Fibroblast of the conjunctiva (primary cell): ENCODE measurements at regions not wholly inside any gene's neighbourhood (a gene's known extent, or its start where the extent isn't known, plus 50 kb on each side); places are given as distances from the start of the nearest gene placed in this dataset.
A peak's percentile ranks its signal among the peaks of the same experiment; 100 is the strongest.
"Not testable (repeated sequence)": the region's sequence is repeated elsewhere in the genome, so short reads cannot be mapped to it uniquely, and the experiment has no call there.

Experiments
- DNase-seq: peaks from one replicate; pipeline ENCODE4 v3.0.0-alpha.2; 2010; ENCODE audit warnings: low read depth

DNA sequence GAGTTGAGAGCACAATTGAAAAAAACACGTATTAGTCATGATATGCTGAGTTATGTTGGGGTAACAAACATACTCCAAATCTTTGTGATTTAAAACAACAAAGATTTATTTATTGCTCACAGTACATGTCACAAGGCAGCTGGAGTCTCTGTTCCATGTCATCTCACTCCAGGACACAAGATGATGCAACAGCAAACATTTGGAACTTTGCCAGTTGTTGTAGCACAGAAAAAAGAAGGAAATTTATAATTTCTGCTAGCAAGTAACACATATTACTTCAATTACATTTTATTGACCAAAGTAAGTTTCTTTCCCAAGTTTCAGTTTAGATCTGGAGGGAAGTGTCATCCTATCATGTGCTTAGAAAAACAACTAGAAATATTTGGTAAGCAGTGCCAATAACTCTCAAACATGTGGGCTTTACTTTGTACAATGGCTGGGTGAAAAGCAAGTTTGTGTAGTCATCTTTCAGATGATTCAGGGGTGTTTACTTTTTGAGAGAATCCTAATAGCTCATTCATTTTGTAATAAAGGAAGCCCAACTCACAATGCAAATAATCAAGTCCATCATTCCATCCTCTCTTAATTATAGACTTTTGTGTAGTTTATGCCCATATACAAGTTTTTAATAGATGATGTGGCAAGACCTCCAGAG is 452.3 kb downstream of the ZIC3 start:
- DNase-seq: no peak

DNA sequence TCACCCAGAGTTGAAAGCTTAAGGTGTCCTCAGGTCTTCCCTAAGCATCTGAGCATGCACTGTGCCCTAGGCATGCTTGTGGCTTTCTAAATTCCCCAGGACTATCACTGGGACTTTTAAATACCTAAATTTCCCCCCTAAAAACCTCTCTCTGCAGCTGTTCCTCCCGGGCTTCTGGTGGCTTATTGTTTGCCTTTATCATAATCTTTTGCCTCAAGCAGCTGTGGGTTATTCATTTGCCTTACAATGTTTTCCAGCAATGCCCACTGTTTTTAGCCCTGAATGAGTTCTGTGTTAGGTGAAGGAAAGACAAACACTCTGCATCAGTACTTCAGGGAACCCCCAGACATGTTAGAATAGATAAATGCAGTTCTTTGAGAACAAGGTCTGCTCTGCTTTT is 455.0 kb downstream of the ZIC3 start:
- no peak for DNase-seq

DNA sequence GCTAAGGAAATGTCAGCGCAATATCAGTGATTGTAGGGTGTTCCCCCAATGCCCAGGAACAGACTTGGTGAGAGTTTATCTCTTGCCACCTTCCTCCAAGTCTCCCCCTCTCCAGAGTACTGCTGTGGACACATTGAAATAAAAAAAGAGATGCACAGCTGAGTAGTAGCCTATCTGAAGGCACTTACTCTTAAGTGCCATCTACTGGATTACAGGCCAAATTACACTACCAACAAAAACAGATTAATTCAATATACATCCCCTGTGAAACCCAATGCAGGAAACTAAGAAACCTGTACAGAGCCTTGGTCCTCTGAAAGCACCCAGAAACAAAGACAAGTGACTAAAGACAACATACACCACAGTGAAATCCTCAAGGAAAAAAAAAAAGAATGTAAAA is 460.3 kb downstream of the ZIC3 start:
- no peak for DNase-seq

DNA sequence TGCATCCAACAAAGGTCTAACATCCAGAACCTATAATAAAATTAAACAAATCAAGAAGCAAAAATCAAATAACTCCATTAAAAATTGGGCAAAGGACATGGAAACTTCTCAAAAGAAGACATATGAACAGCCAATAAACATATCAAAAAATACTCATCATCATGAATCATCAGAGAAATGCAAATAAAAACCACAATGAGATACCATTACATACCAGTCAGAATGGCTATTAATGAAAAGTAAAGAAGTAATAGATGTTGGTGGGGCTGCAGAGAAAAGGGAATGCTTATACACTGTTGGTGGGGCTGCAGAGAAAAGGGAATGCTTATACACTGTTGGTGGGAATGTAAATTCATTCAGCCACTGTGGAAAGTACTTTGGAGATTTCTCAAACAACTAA is 465.8 kb downstream of the ZIC3 start:
- no peak for DNase-seq

DNA sequence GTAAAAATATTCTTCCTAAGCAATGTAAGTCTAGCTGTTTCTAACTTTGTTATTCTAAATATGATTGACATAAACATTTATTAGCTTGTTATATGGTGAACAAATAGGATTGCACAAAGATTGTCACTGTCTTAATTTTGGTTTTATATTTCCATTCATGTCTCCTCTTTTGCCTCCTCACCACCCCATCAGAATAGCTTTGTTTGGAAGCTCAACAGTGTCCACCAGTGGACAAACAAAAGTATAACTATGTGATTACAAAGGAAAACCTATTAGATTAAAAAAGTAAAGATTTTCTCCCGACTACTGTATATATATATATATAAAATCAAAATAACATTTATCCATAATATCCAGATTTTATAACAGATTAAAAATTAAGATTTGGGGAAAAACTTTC is 468.2 kb downstream of the ZIC3 start:
- DNase-seq: no peak

DNA sequence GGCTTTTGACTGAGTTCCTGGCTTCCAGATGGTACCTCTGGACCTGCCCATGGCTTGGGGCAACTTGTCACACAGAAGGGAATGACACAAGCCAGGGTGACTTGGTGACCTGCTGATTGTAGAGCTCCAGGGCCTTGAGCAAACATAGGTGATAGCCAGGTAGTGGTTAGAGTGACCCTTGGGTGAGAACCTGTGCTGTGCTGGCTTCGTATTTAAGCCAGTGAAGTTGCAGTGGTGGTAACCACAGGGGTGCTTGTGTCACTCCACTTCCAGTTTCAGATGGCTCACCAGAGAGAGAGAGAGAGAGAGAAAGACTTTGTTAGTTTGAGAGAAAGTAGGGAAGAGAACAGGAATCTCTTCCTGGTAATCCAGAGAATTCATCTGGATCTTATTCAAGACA is 471.6 kb downstream of the ZIC3 start:
- DNase-seq: no peak

DNA sequence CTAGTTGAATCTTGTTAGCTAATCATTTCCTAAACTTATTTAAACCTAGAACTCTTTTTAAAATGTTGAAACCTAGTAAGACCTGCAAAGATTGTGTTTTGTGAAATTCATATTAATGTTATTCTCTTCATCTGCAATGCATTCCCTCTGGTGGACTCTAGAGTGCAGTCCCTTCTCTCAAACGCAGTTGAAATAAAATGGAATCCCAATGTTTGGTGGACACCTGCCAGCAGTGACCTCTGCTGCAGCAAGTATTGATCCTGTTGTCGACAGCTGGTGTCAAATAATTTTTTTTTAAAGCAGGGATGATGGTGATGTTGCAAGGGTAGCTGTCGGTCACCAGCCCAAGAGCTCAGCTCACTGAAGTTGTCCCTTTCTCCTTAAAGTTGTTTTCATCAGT is 492.0 kb downstream of the ZIC3 start:
- DNase-seq: no peak

DNA sequence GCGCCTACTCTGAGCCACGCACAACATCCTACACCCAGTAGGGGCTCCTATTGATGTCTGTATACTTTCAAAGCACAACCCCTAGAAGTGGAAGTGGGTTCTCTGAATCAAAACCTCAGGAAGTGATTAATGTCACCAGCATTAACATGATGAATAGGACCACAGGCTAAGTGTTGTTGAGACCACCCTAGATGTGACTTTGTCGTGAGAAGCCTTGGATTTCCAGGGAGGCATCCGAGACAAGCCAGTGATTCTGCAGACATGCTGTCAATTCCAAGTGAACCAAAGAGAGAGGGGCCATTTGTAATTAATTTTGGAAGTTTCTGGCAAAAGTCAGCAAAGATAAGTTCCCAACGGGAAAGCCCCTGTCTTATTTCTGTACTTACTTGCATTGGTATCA is 493.0 kb downstream of the ZIC3 start:
- no peak for DNase-seq

DNA sequence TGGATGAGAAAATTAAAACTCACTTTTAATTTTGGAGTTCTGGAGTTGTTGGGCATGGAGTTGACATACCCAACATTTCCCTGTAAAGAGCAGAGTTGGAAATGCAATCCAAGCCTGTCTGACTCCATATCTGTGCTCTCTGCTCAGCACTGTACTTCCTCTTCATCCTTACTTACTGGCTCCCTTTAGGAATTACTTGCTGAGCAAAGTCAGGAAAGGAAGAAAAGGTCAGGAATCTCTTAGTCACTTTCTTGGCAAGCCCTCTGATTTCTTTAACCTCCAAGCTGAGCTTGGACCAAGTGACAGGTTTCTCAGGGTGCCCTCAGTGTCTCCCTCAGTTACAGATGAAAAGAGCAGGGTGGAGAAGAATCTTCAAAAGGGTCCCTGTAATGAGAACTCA is 501.5 kb downstream of the ZIC3 start:
- DNase-seq: no peak

DNA sequence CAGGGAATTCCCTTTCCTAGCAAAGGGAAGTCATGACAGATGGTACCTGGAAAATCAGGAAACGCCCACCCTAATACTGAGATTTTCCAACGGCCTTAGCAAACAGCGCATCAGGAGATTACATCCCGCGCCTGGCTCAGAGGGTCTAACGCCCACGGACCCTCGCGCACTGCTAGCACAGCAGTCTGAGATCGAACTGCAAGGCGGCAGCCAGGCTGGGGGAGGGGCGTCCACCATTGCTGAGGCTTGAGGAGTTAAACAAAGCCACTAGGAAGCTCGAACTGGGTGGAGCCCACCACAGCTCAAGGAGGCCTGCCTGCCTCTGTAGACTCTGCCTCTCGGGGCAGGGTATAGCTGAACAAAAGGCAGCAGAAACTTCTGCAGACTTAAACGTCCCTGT is 507.7 kb downstream of the ZIC3 start:
- no peak for DNase-seq

DNA sequence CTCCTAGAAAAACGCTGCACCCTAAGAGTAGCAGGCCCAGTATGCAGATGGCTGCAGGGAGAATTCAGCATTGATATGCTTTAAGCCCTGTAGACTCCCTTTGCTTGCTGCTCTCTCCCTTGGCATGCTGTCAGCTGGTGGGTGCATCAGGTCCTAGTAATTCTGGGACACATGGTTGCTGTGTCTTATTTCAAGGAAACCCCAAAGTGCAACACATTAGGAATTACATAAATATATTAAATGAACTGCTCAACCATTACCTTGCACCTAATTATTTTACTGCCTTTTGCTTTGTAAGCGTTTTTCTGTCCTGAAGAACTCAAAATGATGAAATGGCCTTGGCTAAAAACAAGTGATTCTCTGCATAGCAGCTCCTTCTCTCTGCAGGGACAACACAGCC is 516.3 kb downstream of the ZIC3 start:
- no peak for DNase-seq

DNA sequence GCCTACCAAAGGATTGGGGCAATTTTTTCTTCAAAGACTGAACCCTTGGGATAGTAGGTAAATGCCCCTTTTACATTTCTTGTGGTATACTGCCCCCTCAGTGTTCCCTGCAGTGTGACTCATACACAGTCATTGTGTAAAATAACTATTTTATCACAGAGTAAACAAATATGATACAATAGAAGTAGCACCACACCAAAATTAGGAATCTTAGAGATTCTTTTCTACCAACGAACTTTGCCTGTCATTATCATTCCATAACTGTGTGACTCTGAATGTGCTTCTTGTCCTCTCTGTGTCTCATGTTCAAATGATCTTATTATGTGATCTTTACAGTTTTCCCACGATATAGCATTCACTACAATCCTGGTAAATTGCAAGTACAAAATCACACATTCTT is 517.0 kb downstream of the ZIC3 start:
- no peak for DNase-seq

DNA sequence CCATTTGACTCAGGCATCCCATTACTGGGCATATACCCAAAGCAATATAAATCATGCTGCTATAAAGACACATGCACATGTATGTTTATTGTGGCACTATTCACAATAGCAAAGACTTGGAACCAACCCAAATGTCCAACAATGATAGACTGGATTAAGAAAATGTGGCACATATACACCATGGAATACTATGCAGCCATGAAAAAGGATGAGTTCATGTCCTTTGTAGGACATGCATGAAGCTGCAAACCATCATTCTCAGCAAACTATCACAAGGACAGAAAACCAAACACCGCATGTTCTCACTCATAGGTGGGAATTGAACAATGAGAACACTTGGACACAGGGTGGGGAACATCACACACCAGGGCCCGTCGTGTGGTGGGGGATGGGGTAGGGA is 545.0 kb downstream of the ZIC3 start:
- DNase-seq: not testable (repeated sequence)

DNA sequence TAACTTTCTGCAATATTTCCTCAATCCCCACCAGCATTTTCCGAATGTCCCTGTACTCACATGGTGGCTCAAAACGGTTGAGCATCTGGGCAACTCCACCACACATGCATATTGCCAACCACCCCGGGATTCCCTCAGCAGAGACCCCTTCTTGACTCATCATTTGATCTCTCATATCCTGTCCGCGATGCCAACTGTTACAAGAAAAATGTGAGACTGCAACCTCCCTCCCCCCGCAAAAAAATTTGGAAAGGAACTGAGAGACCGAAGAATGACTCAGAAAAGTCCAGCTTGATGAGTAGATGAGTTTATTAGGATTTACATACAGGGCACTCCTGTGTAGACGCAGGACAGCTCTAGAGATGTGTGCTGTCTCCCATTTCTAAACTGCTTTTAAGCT is 561.4 kb downstream of the ZIC3 start:
- no peak for DNase-seq

DNA sequence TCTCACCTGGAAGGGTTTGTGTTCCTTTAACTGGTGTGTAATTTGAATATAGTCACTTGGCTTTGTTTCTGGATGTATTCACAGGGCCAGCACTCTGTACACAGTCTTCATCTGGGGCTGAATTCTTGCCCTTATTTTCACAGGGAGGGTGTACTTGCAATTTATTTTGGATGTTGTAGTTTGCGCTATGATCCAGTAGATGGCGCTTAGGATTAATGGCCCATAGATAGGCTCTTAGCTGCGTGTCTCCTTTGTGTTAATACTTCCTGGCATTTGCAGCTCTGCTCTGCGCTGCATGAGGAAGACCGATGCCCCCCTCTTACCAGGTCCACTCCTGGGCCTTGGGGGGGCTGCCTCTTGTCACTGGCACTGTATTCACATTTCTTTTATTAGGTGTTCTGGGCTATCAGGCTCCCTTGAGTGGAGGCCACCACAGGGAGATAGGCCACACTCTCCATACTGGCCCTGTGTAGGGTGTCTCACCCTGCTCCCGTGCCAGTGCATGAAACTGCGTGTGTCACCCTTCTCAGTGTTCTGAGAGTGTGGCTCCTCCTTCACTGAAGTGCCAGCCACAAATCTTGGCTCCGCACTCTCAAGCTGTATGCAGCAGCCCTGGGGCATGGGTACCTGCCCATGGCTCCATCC is 562.2 kb downstream of the ZIC3 start:
- peak; percentile 3 for DNase-seq

DNA sequence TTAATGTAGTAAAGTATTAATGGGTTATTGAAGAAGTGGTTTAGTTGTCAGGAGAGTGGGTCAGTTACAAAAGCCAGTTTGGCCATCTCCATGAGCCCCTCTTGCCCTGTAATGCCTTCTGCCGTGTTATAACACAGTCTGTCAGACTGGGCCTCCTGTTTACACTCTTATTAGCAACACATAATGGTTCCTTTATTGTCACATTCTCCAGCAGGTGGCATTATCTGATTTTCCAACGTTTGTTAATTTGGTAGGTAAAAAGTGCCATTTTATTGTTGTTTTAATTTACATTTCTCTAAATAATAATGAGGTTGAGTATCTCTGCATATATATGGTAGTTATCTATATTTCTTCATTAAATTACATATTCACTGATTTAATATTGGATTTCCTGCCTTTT is 560.8 kb downstream of the FGF13 start:
- no peak for DNase-seq

DNA sequence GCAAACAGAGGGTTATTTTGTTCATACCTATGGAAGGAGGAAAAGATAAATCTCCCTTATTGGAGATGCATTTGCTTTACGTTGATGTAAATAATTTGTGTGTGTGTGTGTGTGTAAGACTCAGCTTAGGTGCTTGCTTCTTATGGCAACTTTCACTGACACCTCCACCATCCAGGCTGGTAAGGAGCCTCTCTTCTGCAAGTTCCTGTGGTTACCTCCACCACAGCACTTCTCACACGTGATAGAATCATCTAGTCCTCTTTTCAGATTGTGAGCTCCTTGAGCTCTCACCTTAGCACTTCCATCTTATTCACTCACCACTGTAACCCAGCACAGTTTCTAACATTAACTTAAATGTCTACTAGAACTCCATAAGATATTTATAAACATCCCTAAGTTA is 553.7 kb downstream of the FGF13 start:
- DNase-seq: no peak

DNA sequence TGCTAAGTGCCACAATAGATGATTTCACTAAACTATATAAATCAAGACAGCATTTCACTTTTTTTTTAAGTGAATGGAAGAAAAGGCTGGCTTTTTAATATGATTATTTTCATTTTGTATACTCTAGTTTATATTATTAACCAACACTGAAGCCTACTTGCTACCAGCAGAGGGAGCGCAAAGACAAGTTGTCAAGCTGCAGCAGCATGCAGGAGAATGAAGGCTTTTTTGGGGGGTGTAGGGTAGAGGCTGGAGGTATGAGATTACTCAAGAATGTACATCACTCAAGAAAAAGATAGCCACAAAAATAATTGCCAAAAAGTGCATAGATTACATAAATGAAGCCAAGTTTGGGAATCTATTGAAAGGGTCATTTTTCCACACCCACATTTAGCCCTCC is 519.5 kb downstream of the FGF13 start:
- no peak for DNase-seq

DNA sequence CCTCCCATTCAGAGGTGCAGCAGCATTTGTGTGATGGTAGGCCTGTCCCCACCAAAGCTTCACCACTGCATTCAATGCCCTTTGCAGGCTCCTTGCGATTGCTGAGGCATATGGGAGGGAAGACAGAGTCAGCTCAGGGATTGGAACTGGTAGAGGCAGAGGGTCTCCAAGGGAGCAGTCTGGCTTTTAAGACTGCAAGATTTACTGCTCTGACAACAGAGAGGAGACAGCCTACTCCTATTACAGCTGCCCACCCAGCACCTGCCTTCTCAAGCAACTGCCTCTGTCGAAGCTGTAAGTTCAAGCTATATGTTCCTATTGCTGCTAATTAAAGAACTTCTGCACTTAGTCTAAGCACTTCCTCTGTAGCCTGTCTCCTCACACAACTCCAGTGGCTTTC is 481.8 kb downstream of the FGF13 start:
- no peak for DNase-seq

DNA sequence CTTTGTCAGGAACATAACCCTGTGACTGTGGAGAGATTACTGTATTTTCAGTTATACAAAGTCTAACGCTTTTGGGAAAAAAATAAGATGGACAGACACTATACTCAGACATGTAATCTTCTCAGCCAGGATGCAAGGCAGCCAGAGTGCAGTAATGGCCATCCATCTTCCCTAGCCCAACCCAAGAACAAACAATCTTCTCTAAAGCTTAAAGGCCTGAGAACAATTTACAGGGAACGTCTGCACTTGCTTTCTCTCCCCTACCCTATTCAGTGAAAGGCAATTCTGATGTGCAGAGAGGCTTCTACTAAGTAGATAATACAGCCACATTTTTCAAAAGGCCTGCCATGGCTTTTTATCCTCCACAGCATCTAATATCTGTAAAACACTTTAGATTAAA is 471.3 kb downstream of the FGF13 start:
- DNase-seq: no peak

DNA sequence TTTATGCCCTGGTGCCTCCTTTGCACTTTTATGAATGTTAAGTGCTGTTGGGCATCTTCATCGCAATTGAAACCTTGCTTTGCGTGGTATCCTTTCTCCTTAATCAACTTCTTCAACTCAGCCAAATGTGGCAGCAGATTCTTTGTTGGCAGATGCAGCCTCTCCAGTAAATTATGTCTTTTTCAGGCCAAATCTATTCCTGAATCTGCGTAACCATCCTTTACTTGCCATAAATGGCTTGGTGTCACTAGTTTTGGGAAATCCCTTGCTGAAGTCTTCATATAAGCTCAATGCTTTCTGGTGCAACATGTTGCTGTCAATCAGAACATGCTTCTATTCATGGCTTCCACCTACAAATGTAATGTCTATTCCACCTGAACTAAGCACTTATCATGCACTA is 457.5 kb downstream of the FGF13 start:
- no peak for DNase-seq

DNA sequence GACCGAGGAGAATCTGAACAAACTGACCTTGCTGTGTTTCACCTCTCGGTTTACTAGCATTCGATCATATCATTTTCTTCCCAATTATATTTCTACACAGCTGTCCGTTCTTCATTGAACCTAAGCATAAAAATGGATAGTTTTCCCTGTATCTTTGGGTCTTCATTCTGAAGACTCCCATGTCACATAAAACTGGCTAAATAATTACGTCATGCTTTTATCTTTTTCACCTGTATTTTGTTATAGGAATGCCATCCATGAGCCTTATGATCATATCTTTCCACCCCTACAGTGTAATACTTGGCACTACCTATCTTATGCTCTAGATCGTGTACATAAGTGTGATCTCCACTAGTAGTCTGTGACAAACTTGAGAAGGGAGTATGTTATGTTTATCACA is 456.1 kb downstream of the FGF13 start:
- no peak for DNase-seq

DNA sequence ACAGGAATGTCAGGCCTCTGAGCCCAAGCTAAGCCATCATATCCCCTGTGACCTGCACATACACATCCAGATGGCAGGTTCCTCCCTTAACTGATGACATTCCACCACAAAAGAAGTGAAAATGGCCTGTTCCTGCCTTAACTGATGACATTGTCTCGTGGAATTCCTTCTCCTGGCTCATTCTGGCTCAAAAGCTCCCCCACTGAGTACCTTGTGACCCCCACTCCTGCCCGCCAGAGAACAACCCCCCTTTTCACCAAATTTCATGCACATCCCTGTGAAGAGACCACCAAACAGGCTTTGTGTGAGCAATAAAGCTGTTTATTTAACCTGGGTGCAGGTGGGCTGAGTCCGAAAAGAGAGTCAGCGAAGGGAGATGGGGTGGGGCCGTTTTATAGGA is 447.4 kb downstream of the FGF13 start:
- DNase-seq: not testable (repeated sequence)

DNA sequence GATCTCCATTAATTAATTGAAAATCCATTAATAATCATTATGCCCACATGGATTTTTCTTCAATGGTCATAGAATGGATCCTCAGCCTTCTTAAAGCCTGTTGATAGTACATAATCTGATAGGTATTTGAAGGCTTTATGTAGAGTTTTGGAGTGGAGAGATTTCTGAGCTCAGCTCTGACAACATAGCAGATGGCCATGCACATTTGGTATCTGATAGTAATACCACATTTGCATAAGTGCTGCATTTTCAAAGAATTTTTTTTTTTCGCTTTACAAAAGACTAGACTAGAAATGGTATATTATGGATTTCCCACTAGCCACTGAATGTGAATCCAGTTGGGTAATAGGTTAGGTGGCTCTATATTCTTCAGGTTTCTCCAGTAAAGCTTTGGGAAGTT is 440.6 kb downstream of the FGF13 start:
- no peak for DNase-seq
